LNCAP (cell line): ENCODE measurements at regions not wholly inside any gene's neighbourhood (a gene's known extent, or its start where the extent isn't known, plus 50 kb on each side); places are given as distances from the start of the nearest gene placed in this dataset.

Source experiments
- TF ChIP-seq, protein P1 (sequence below): fragments of 450-650 bp; IDR thresholded peaks from 2 replicates; pipeline ENCODE4 v1.5.1; 2017; ENCODE audit warnings: mild to moderate bottlenecking

DNA sequence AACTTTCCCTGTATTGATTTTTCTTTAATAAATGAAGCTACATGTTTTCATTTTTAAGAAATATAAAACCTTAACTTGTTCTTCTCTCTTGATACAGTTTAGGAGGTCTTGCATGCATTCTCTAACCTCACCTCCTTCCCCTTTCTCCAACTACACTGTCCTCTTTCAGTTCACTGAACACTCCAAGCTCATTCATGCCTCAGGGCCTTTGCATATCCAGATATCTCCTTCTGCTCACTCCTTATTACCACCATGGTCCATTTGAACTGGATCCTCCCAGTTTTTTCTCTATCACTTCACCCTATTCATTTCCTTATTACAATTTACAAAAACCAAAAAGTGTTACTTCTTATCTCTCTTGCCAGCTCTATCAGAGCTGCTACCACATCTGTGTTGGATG, 242.9 kb upstream of the PLEKHG7 start:
- TF ChIP-seq, protein P1, sequence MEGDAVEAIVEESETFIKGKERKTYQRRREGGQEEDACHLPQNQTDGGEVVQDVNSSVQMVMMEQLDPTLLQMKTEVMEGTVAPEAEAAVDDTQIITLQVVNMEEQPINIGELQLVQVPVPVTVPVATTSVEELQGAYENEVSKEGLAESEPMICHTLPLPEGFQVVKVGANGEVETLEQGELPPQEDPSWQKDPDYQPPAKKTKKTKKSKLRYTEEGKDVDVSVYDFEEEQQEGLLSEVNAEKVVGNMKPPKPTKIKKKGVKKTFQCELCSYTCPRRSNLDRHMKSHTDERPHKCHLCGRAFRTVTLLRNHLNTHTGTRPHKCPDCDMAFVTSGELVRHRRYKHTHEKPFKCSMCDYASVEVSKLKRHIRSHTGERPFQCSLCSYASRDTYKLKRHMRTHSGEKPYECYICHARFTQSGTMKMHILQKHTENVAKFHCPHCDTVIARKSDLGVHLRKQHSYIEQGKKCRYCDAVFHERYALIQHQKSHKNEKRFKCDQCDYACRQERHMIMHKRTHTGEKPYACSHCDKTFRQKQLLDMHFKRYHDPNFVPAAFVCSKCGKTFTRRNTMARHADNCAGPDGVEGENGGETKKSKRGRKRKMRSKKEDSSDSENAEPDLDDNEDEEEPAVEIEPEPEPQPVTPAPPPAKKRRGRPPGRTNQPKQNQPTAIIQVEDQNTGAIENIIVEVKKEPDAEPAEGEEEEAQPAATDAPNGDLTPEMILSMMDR, result no peak

DNA sequence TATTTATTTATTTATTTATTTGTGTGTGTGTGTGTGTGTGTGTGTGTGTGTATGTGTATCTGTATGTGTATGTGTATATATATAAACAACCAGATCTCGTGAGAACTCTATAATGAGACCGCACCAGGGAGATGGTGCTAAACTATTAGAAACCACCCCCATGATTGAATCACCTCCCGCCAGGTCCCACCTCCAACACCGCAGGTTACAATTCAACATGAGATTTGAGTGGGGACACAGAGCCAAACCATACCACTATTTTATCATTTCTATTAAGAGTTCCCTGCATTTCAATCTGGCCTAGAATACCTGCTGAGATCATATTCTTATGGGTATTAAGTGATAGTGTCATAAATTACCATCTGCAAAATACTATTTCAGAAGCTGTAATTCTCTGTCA, 243.8 kb upstream of the PLEKHG7 start:
- TF ChIP-seq, protein P1, result no peak

DNA sequence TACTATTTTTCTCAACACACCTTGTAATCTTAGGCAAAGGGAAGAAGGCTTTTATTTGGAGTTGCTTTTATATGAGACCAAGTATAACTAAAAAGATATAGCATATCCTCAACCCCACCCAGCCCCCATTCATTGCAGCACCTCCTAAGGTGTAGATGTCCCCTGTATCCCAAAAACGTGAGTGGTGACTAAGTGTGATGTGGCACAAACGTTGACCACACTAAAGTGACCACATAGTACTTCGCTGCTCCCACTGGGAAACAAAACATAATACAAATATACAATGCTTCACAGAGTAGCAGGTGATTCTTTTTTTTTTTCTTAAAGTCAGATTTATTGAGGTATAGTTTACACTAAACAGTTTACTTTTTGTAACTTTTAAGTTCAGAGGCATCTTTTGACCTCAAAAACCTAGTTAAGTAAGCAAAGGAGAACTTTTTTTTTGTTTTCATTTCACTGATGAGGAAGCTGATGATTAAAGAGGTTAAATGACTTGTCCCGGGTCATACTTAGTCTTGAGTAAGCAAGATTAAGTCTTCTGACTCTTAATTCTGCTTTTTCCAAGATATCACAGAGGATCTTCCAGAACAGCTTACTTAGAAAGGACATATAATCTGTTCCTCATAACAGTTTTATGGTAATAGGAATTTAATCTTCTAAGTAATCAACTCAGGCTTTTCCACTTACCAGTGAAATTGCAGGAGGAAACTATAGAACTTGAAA, 245.2 kb upstream of the PLEKHG7 start:
- TF ChIP-seq, protein P1, result no peak

DNA sequence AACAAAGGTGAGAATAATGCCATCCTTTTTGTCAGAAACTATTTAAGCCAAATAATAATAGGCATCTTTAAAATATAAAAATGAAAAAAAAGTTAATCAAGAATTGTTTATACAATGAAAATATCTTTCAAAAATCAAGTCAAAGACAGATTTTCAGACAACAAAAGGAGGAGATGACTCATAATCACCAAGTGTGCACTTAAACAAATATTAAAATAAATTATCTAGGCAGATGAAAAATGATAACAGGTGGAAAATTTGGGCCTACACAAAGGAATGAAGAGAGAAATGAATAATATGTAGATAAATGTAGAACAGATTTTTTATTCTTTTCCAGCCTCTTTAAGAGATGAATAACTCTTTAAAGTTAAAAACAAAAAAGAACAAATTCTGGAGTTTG, 250.0 kb upstream of the PLEKHG7 start:
- TF ChIP-seq, protein P1, result no peak

DNA sequence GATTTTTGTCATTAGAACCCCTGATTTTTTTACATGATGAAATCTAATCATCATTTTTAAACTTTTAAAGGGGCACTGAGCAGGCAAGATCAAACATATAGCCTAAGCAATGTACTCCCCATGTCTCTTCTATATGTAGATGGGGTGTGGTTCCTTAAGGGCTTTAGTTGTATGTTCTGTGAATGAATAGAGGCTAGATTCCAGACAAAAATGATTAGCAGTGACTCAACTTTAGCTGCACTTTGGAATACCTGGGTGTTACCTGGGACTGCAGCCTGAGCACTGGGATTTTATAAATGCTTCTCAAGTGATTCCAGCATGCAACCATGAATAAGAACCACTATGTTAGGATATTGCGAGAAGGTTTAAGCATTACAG, 256.7 kb upstream of the PLEKHG7 start:
- TF ChIP-seq, protein P1, result no peak

DNA sequence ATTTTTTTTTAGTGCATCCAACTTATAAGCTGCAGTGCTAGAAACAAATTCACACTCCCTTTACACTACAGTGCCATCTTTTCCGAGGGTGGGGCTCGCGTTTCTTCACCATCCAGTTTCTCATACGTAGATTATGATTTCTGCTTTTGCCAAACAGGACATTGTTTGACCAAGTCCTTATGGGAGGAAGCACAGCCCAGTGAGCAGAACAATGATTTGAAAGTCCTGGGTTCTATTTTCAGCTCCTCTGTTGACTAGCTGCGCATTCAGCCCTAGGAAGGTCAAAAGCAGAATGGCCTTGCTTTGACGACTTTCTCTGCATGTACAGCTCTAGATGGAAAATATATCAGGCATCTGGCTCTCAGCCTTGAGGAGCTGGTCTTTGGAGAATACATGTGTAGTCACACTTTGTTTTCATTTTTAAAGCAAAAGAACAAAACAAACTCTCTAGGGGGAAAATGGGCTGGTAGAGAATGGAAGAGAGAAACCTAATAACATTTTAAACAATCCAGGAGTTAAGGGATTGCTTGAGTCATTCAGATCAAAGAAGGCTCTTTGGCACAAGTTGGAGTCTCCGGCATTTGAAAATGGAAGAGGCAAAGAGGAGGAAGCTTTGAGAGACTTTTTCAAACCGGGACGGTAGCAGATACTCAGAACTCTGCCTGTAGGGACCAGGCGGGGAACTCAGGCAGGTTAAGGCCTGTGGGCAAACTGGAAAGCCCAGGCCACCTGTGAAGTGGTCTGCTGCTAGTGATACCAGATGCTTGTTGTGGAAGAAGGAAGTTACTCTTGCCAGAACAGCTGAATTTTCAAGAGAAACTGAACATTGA, 257.3 kb upstream of the PLEKHG7 start:
- TF ChIP-seq, protein P1, result no peak

DNA sequence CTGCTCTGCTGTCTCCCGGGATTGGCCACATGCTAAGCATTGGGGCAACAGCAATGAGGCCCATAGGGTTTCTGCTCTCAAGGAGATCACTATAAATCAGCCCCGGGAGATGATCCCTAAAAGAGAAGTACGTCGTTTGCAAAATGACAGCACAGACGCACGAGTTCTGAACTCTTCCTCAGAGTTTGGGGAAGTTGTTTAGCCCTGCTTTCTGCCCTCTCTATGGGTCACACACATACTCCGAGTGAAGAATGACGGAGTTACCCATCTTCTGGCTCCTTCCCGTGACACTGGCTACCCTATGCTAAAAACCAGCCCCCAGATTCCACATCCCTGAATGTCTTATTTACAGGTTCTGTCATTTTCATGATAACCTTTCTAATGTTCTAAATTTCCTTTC, 258.0 kb upstream of the PLEKHG7 start:
- TF ChIP-seq, protein P1, result no peak
